B cell (primary cell): ENCODE measurements at regions not wholly inside any gene's neighbourhood (a gene's known extent, or its start where the extent isn't known, plus 50 kb on each side); places are given as distances from the start of the nearest gene placed in this dataset.

Experiments used
- ATAC-seq: fragments of 200-7000 bp; cut with Tn5 transposase; one replicate; pipeline ENCODE4 v1.10.0; 2021; ENCODE audit warnings: low read depth, mild to moderate bottlenecking, moderate number of reproducible peaks, moderate library complexity
- CTCF ChIA-PET: fragments of 350-600 bp; sonication (Branson Sonifier 250); formaldehyde crosslinking; loops from one replicate; lab custom pipeline; 2021; ENCODE audit warnings: antibody characterized with exemption, inconsistent platforms; lab: Charles Lee
- POLR2A ChIA-PET: fragments of 350-600 bp; sonication (Branson Sonifier 250); formaldehyde crosslinking; loops from one replicate; lab custom pipeline; 2021; ENCODE audit warnings: antibody characterized with exemption; lab: Charles Lee
- DNase-seq: peaks from one replicate; pipeline ENCODE4 v3.0.0; 2013
- H2AFZ ChIP-seq: 2 replicates; pipeline ENCODE4 v1.6.1; 2012; ENCODE audit warnings: mild to moderate bottlenecking, low read depth, low read length; ENCODE audit not compliant: insufficient read depth, poor library complexity, severe bottlenecking
- H3K27ac ChIP-seq, 2 donors: 1 replicate in 1 of 2; 2 replicates in 1 of 2; pipeline ENCODE4 v1.5.1; 2012 to 2013; ENCODE audit warnings: low read length in 2 of 2, mild to moderate bottlenecking in 2 of 2, moderate library complexity in 1 of 2
- H3K27me3 ChIP-seq, 4 experiments: fragments of 200-600 bp in 1 of 4; sonication (generic) in 1 of 4; replicated peaks in 1 of 4; 1 replicate in 2 of 4; 2 replicates in 2 of 4; pipeline versions ENCODE4 v1.6.1 to v1.7.0; 2013 to 2016; ENCODE audit warnings: low read length in 3 of 4, mild to moderate bottlenecking in 2 of 4, mixed read lengths in 1 of 4, moderate library complexity in 1 of 4; ENCODE audit not compliant: insufficient read depth in 4 of 4, control insufficient read depth in 3 of 4; ENCODE audit errors: control extremely low read depth in 1 of 4
- H3K36me3 ChIP-seq, 2 experiments: replicated peaks in 1 of 2; 1 replicate in 1 of 2; 2 replicates in 1 of 2; pipeline versions ENCODE4 v1.6.1 to v1.7.1; 2013; ENCODE audit warnings: low read length in 1 of 2; ENCODE audit not compliant: insufficient read depth in 2 of 2, control insufficient read depth in 1 of 2; ENCODE audit errors: control extremely low read depth in 1 of 2, extremely low read depth in 1 of 2
- H3K4me1 ChIP-seq, 2 donors: fragments of 200-600 bp in 1 of 2; sonication (generic) in 1 of 2; 1 replicate in 1 of 2; 2 replicates in 1 of 2; pipeline versions ENCODE4 v1.5.1 to v1.6.1; 2013 to 2017; ENCODE audit warnings: low read length in 2 of 2; ENCODE audit not compliant: control insufficient read depth in 2 of 2, insufficient read depth in 2 of 2
- H3K4me2 ChIP-seq: replicated peaks from 2 replicates; pipeline ENCODE3; 2012; ENCODE audit warnings: mild to moderate bottlenecking, low read depth, low read length; ENCODE audit not compliant: poor library complexity, severe bottlenecking
- H3K4me3 ChIP-seq, 5 experiments: fragments of 200-600 bp in 1 of 5; sonication (generic) in 1 of 5; 1 replicate in 3 of 5; 2 replicates in 2 of 5; pipeline versions ENCODE4 v1.5.1 to v1.7.0; 2011 to 2016; ENCODE audit warnings: low read length in 4 of 5, mild to moderate bottlenecking in 4 of 5, low read depth in 2 of 5, control low read depth in 1 of 5, moderate library complexity in 1 of 5; ENCODE audit not compliant: insufficient read depth in 1 of 5; ENCODE audit errors: control extremely low read depth in 1 of 5, extremely low read depth in 1 of 5
- H3K79me2 ChIP-seq: fragments of 200-600 bp; sonication (generic); one replicate; pipeline ENCODE4 v1.6.0; 2016; ENCODE audit warnings: low read length; ENCODE audit not compliant: control insufficient read depth, insufficient read depth
- H3K9ac ChIP-seq: fragments of 200-600 bp; sonication (generic); 2 replicates; pipeline ENCODE4 v1.6.1; 2017; ENCODE audit warnings: mild to moderate bottlenecking, low read length, moderate library complexity
- H3K9me3 ChIP-seq, 3 donors: one replicate each; pipeline versions ENCODE4 v1.6.1 to v1.7.1; 2013; ENCODE audit warnings: low read length in 2 of 3; ENCODE audit not compliant: control insufficient read depth in 2 of 3, insufficient read depth in 1 of 3; ENCODE audit errors: control extremely low read depth in 1 of 3
- H4K20me1 ChIP-seq: 2 replicates; pipeline ENCODE4 v1.6.0; 2012; ENCODE audit warnings: mild to moderate bottlenecking, low read length; ENCODE audit not compliant: insufficient read depth, control insufficient read depth, poor library complexity, severe bottlenecking
- H3K27ac Mint-ChIP-seq: one replicate; pipeline ENCODE4 v1.8.0; 2021; ENCODE audit warnings: mixed read lengths
- H3K27me3 Mint-ChIP-seq: one replicate; pipeline ENCODE4 v1.8.0; 2021; ENCODE audit warnings: mixed read lengths
- H3K4me1 Mint-ChIP-seq: one replicate; pipeline ENCODE4 v1.8.0; 2021; ENCODE audit warnings: mixed read lengths
- H3K4me3 Mint-ChIP-seq: one replicate; pipeline ENCODE4 v1.8.0; 2021; ENCODE audit warnings: mixed read lengths
- H3K9me3 Mint-ChIP-seq: one replicate; pipeline ENCODE4 v1.8.0; 2022; ENCODE audit warnings: mixed read lengths; ENCODE audit not compliant: insufficient read depth
- CTCF ChIP-seq: fragments of 200-600 bp; IDR thresholded peaks from one replicate; pipeline ENCODE4 v1.8.0; 2022; ENCODE audit warnings: antibody characterized with exemption, mild to moderate bottlenecking
- EZH2 ChIP-seq: IDR thresholded peaks from 2 replicates; pipeline ENCODE4 v1.6.1; 2012; ENCODE audit warnings: borderline replicate concordance, low read depth, mild to moderate bottlenecking, moderate library complexity, low read length; ENCODE audit not compliant: insufficient read depth, poor library complexity, severe bottlenecking
- WGBS: methylation state at CpG from one replicate; pipeline ENCODE4 v1.1.5; 2013; ENCODE audit warnings: missing lambda C conversion rate; ENCODE audit not compliant: insufficient coverage; 5-methylcytosine and 5-hydroxymethylcytosine counted together
- intact Hi-C: fragments of 100-400 bp; cut with micrococcal nuclease; formaldehyde crosslinking; loops from one replicate; pipeline ENCODE4 v1.10.0; 2022

- TF ChIP-seq CTCF, result no peak
- no peak for TF ChIP-seq EZH2
- Histone ChIP-seq H3K4me1 (no peaks in the 10 kb centered on the region), H3K9ac (no peak overlapping the region), H3K79me2 (no peaks in the 10 kb centered on the region), H3K4me2 (no peak overlapping the region), H2AFZ (no peak overlapping the region), H3K27ac (no peak overlapping the region), H3K27me3 (no peaks in the 10 kb centered on the region), H3K9me3 (no peaks in the 10 kb centered on the region), H3K36me3 (no peaks in the 10 kb centered on the region), H3K4me3 (no peak overlapping the region), H4K20me1 (no peaks in the 10 kb centered on the region)
- ChIA-PET POLR2A (no interaction called here), CTCF (no interaction called here)
- intact Hi-C loops, result no loop called here
- no peak for ATAC-seq
- DNase-seq, result no peak
- Mint-ChIP-seq H3K9me3 (no peaks in the 10 kb centered on the region), H3K27ac (no peak overlapping the region), H3K27me3 (no peaks in the 10 kb centered on the region), H3K4me3 (no peak overlapping the region), H3K4me1 (no peaks in the 10 kb centered on the region)
- 33% methylated on average over 1 of the region's 3 CpGs for WGBS
These were observed 327.3 kb downstream of the HACE1 start for GRCh38 chr6:104532462-104532861.

DNA sequence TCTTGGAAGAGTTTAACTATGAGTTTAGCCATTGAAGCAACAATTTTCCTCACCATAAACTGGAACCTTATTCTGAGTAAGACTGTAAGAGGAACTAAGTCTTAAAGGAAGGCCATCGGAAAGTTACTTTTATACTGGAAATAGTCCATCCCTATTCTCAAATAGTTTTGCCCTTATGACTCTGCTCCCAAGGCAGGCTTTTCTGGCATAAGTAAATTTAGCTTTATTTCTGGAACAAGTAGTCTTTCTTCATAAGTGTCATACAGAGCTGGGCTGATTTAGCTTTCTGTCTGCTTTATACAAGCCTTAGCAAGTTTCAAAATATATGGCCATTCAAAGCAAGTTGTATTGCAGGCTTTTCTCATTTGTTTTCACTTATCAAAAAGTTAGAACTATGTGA is 328.1 kb downstream of the HACE1 start:
- ChIA-PET POLR2A (no interaction called here), CTCF (interaction anchor here (1.6 kb wide), 1 partner anchor 10 kb away, joined by 3 read pairs; no protein-coding TSS in a partner anchor)
- H3K79me2 ChIP-seq, result no peaks in the 10 kb centered on the region
- H3K9me3 ChIP-seq, result no peaks in the 10 kb centered on the region
- H3K27ac Mint-ChIP-seq, result no peak overlapping the region
- H3K4me1 ChIP-seq, result no peaks in the 10 kb centered on the region
- DNase-seq (no peak), ATAC-seq (no peak)
- H2AFZ ChIP-seq, result no peak overlapping the region
- intact Hi-C loops, result no loop called here
- no peaks in the 10 kb centered on the region for H3K4me1 Mint-ChIP-seq
- H3K4me3 ChIP-seq, result no peak overlapping the region
- H3K27me3 Mint-ChIP-seq, result no peaks in the 10 kb centered on the region
- H3K27me3 ChIP-seq, result no peaks in the 10 kb centered on the region
- no peaks in the 10 kb centered on the region for H3K9me3 Mint-ChIP-seq
- WGBS, result no CpG with 5 or more reads among the region's 1 CpG
- TF ChIP-seq CTCF, result no peak
- no peak for TF ChIP-seq EZH2
- H3K4me3 Mint-ChIP-seq, result no peak overlapping the region
- no peak overlapping the region for H3K27ac ChIP-seq
- no peaks in the 10 kb centered on the region for H3K36me3 ChIP-seq
- no peak overlapping the region for H3K9ac ChIP-seq
- H4K20me1 ChIP-seq, result no peaks in the 10 kb centered on the region
- H3K4me2 ChIP-seq, result no peak overlapping the region
